Heart left ventricle (tissue), 16 donors: ENCODE measurements at regions not wholly inside any gene's neighbourhood (a gene's known extent, or its start where the extent isn't known, plus 50 kb on each side); places are given as distances from the start of the nearest gene placed in this dataset.

Experiments used
- ATAC-seq, 4 donors: fragments of 200-7000 bp; cut with Tn5 transposase; one replicate each; pipeline ENCODE4 v1.9.1; 2020 to 2022; ENCODE audit warnings: moderate library complexity in 4 of 4, mild to moderate bottlenecking in 3 of 4, moderate number of reproducible peaks in 1 of 4
- DNase-seq, 5 donors: peaks; one replicate each; pipeline ENCODE4 v3.0.0-alpha.2; 2020
- H3K27ac ChIP-seq, 12 donors: fragments of 200-600 bp; sonication (generic) in 4 of 12; one replicate each; pipeline versions ENCODE4 v1.5.0 to v1.8.0; 2016 to 2022; ENCODE audit warnings: mild to moderate bottlenecking in 2 of 12
- H3K27me3 ChIP-seq, 9 donors: fragments of 200-600 bp; sonication (generic) in 2 of 9; one replicate each; pipeline versions ENCODE4 v1.5.1 to v1.8.0; 2016 to 2022; ENCODE audit warnings: mild to moderate bottlenecking in 3 of 9
- H3K36me3 ChIP-seq, 9 donors: fragments of 200-600 bp; sonication (generic) in 2 of 9; one replicate each; pipeline versions ENCODE4 v1.5.0 to v1.8.0; 2018 to 2022; ENCODE audit warnings: mild to moderate bottlenecking in 2 of 9
- H3K4me1 ChIP-seq, 12 donors: fragments of 200-600 bp; sonication (generic) in 4 of 12; one replicate each; pipeline versions ENCODE4 v1.5.0 to v1.8.0; 2016 to 2022; ENCODE audit warnings: mild to moderate bottlenecking in 3 of 12
- H3K4me3 ChIP-seq, 12 donors: fragments of 200-600 bp; sonication (generic) in 4 of 12; one replicate each; pipeline versions ENCODE4 v1.5.0 to v1.8.0; 2017 to 2022; ENCODE audit warnings: mild to moderate bottlenecking in 9 of 12, moderate library complexity in 4 of 12
- H3K9me3 ChIP-seq, 12 donors: fragments of 200-600 bp; sonication (generic) in 4 of 12; one replicate each; pipeline versions ENCODE4 v1.5.0 to v1.8.0; 2016 to 2022; ENCODE audit warnings: mild to moderate bottlenecking in 1 of 12
- POLR2A ChIP-seq, 2 donors: fragments of 450-650 bp; IDR thresholded peaks; one replicate each; pipeline ENCODE4 v1.6.1; 2017; ENCODE audit warnings: antibody characterized with exemption in 2 of 2, mild to moderate bottlenecking in 2 of 2, moderate library complexity in 2 of 2
- WGBS, 4 donors: extraction: QIAGEN DNeasy Blood & Tissue Kit in 2 of 4; methylation state at CpG; one replicate each; pipeline versions ENCODE4 v1.1.5 to v1.1.7; 2013 to 2018; 5-methylcytosine and 5-hydroxymethylcytosine counted together
- intact Hi-C, 10 donors: fragments of 100-400 bp; cut with DNase I; formaldehyde crosslinking; loops; one replicate each; pipeline versions ENCODE4 v1.11.1 to v1.14.2; 2022
- TF ChIP-seq, protein P1 (sequence below), 12 donors: fragments of 200-600 bp; sonication (generic) in 4 of 12; IDR thresholded peaks; one replicate each; pipeline versions ENCODE4 v1.5.0 to v1.8.0; 2018 to 2022; ENCODE audit warnings: antibody characterized with exemption in 12 of 12, mild to moderate bottlenecking in 5 of 12
- donor health status: ischemic (EF 13 %, LVEDD 7.1; RV severe dilation, severe dysfunction).
- donor health status: healthy with polysubstance abuse.
- donor health status: DM: no; HTN: yes; CAD: no.
- donor health status: DM: no; HTN: no; CAD: no.
- donor health status: ischemic (EF 25% LVEDD 6.9; RV normal size, moderate dysfunction).
- donor health status: ischemic (EF 25% LVEDD 5.7; RV mildly dilated, moderate dysfunction).
- donor health status: healthy.
- donor health status: DM: yes; HTN: yes; CAD: no.
- donor health status: ischemic (EF 35%, LVEDD 5.7; RV mildly dilated, moderate dysfunction).
- donor health status: nonischemic (EF 11% LVEDD 7.7; RV severe dilation, severe dysfunction).
- donor health status: DM: yes; HTN: yes; CAD: no.
- donor health status: PGD.
- donor health status: ischemic (EF 29% LVEDD 5.4; RV normal size, mild dysfunction).
- donor health status: nonischemic (EF 23%, LVEDD 6.1; RV moderate dilation, normal function).

DNA sequence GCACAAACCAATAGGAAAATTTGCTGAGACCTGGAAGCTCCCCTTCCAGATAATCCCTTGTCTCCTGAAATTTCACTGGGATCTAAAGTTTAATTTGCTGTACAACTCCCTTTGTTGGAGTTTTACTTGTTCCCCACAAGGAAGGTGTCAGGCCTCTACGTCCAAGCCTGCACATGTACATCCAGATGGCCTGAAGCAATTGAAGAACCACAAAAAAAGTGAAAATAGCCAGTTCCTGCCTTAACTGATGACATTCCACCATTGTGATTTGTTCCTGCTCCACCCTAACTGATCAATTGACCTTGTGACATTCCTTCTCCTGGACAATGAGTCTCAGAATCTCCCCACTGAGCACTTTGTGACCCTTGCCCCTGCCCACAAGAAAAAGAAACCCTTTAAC is 716.0 kb upstream of the PCDH20 start:
- WGBS, 4 donors: 22 to 37% (median 31%) methylated on average over 1 of the region's 1 CpG
- intact Hi-C loops: no loop called here
- TF ChIP-seq, protein P1, sequence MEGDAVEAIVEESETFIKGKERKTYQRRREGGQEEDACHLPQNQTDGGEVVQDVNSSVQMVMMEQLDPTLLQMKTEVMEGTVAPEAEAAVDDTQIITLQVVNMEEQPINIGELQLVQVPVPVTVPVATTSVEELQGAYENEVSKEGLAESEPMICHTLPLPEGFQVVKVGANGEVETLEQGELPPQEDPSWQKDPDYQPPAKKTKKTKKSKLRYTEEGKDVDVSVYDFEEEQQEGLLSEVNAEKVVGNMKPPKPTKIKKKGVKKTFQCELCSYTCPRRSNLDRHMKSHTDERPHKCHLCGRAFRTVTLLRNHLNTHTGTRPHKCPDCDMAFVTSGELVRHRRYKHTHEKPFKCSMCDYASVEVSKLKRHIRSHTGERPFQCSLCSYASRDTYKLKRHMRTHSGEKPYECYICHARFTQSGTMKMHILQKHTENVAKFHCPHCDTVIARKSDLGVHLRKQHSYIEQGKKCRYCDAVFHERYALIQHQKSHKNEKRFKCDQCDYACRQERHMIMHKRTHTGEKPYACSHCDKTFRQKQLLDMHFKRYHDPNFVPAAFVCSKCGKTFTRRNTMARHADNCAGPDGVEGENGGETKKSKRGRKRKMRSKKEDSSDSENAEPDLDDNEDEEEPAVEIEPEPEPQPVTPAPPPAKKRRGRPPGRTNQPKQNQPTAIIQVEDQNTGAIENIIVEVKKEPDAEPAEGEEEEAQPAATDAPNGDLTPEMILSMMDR (IDR thresholded peaks at IDR 0.05): no peak
- no peak for TF ChIP-seq POLR2A (IDR thresholded peaks at IDR 0.05)
- DNase-seq: no peak
- no peaks in the 10 kb centered on the region for H3K4me1 ChIP-seq
- ATAC-seq: no peak
- no peaks in the 10 kb centered on the region for H3K27me3 ChIP-seq
- no peaks in the 10 kb centered on the region for H3K36me3 ChIP-seq
- H3K9me3 ChIP-seq: no peaks in the 10 kb centered on the region
- no peak overlapping the region for H3K4me3 ChIP-seq
- no peak overlapping the region for H3K27ac ChIP-seq

DNA sequence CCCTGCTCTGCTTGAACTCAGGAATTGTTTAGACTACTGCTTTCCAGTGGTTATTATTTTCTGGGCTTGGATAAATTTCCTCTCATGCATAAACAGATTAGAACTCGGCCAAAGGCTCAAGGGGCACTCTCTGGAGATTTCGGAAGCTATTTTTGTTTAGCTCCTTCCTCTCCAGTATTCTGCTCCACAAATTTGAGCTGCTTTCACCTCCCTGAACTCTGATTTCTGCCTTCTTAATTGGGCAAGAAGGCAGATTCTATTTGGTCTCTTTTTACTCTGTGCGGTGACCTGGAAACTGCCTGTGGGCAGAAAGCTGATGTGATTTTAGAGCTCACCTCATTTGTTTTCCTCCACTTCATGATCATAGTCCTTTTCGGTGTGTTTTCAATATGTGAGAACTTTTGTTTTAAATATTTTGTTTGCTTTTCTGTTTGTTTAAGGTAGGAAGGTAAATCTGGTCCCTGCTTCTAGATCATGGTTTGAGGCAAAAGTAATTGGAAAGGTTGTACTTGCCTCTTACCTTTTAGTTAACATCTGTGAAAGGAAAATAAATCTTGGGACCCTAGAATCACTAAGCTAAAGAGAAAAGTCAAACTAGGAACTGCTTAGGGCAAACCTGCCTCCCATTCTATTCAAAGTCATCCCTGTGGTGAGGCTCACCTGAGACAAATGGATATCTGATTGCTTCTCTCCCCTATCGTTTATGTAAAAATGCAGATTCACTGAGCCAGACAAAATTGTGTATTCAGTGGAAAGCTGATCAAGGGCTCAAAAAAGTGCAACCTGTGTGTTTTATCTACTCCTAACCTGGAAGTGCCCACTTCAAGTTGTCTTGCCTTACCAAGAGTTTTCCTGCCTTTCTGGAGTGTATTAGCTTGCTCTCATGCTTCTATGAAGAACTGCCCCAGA is 714.7 kb upstream of the PCDH20 start:
- TF ChIP-seq, protein P1 (IDR thresholded peaks at IDR 0.05): no peak
- no peak for TF ChIP-seq POLR2A (IDR thresholded peaks at IDR 0.05)
- Histone ChIP-seq H3K9me3 (no peaks in the 10 kb centered on the region), H3K36me3 (no peaks in the 10 kb centered on the region), H3K27ac (no peak overlapping the region), H3K27me3 (no peaks in the 10 kb centered on the region), H3K4me3 (no peak overlapping the region), H3K4me1 (no peaks in the 10 kb centered on the region)
- intact Hi-C loops: no loop called here
- ATAC-seq: no peak
- DNase-seq: no peak
- WGBS, 4 donors: 62 to 65% (median 63%) methylated on average over 5 of the region's 5 CpGs

DNA sequence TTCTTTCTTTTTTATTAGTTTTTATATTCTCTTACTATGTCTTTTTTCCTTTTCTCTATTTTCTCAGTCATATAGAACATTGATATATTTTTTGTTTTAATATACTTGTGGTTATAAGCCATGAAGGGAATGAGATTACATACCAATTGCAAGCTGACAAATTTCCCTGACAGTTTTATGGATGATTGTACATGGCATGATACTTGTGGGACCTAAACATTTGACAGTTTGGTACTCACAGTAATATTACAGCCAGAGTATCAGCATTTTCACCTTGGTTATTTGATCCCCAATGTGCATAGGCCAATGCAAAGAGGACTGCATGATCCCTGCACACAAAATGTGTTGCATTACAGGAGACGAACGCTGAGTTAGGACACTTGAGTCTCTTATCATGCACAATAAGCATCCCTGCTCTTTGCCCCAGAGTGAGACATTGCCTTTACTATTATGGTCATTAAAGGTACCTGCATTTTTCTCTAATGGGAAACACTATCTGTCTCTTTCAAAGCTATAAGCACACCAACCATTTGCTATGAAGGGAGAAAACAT is 713.4 kb upstream of the PCDH20 start:
- Histone ChIP-seq H3K27me3 (no peaks in the 10 kb centered on the region), H3K9me3 (no peaks in the 10 kb centered on the region), H3K4me3 (no peak overlapping the region), H3K36me3 (no peaks in the 10 kb centered on the region), H3K4me1 (no peaks in the 10 kb centered on the region), H3K27ac (no peak overlapping the region)
- no peak for TF ChIP-seq POLR2A (IDR thresholded peaks at IDR 0.05)
- TF ChIP-seq, protein P1 (IDR thresholded peaks at IDR 0.05): no peak
- no peak for ATAC-seq
- 42 to 52% (median 49%) methylated on average over 2 of the region's 2 CpGs for WGBS, 4 donors
- DNase-seq: no peak
- intact Hi-C loops: no loop called here

DNA sequence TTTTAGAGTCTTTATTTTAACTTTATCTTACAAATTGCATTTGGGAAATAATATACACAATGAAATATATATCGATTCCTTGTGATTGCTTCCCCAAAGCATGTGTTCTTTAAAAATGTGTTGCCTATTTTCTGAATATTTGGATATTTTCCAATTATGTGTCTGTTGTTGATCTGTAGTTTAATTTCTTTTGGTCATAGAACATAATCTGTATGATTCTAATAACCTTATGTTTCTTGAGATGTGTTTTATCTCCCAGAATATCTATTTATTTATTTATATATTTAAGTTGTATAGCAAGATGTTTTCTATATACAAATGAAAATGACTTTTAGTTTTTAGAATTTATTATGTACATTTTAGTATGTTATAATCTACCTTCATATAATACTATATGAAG is 710.8 kb upstream of the PCDH20 start:
- ATAC-seq: no peak
- TF ChIP-seq, protein P1 (IDR thresholded peaks at IDR 0.05): no peak
- TF ChIP-seq POLR2A (IDR thresholded peaks at IDR 0.05): no peak
- no peak overlapping the region for H3K27ac ChIP-seq
- H3K9me3 ChIP-seq: no peaks in the 10 kb centered on the region
- 91 to 96% (median 96%) methylated on average over 1 of the region's 1 CpG for WGBS, 4 donors
- H3K36me3 ChIP-seq: no peaks in the 10 kb centered on the region
- DNase-seq: no peak
- H3K27me3 ChIP-seq: no peaks in the 10 kb centered on the region
- intact Hi-C loops: no loop called here
- H3K4me3 ChIP-seq: no peak overlapping the region
- no peaks in the 10 kb centered on the region for H3K4me1 ChIP-seq
